ENCODE measurements at regions not wholly inside any gene's neighbourhood (a gene's known extent, or its start where the extent isn't known, plus 50 kb on each side); places are given as distances from the start of the nearest gene placed in this dataset.

DNA sequence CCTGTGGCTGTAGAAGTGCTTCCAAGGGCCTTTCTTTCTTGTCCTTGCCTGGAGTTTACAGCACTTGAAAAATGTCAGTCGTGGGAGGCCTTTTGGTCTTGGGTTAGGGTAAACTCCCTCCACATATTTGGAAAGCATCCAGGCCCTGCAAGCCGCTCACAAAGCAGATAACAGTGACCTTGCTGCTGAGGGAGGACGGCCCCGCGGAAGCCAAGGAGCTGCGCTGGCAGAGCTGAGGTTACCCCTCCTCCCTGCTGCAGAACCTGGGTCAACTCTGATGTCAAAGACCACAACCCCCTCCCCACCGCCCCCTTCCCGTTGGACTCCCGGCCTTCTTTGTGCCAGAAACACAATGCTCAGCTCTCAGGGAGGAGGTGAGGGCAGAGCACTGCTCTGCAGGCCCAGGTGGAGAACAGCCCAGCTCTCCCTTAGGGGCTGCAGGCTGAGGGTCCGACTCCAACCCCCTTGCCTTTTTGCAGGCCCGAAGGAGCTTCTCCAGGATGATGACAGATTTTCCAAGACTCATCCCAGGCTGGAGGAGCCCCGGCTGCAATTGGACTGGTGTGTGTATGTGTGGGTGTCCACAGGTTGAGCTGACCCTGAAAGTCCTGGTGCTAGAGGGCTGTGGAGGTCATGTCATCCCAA lies 957.6 kb upstream of the ZNF722 start:
- H3K9me3 ChIP-seq (ENCODE audit: control insufficient read depth, low read length): peaks cover 24% of the 10 kb centered on the region
- H4K8ac ChIP-seq (ENCODE audit: low read length): no peak overlapping the region
- H2BK15ac ChIP-seq (ENCODE audit: low read depth, poor library complexity, severe bottlenecking): no peak overlapping the region
- H3K4ac ChIP-seq (ENCODE audit: low read depth in 1 of 2, low read length in 2 of 2): no peak overlapping the region
- H3K23ac ChIP-seq (ENCODE audit: low read length in 2 of 2): no peak overlapping the region
- no peak overlapping the region for H3K14ac ChIP-seq (ENCODE audit: low read length in 2 of 2)
- no peak overlapping the region for H4K91ac ChIP-seq (ENCODE audit: low read length)
- no peak overlapping the region for H3K4me2 ChIP-seq (ENCODE audit: low read length, poor library complexity, severe bottlenecking)
- H3K27me3 ChIP-seq (ENCODE audit: control insufficient read depth in 1 of 2, insufficient read depth in 1 of 2, low read length in 2 of 2): no peaks in the 10 kb centered on the region
- H2BK12ac ChIP-seq (ENCODE audit: low read length in 2 of 2): no peak overlapping the region
- no peak overlapping the region for H2BK120ac ChIP-seq (ENCODE audit: low read depth, low read length)
- H2AK5ac ChIP-seq (ENCODE audit: low read length, severe bottlenecking): no peak overlapping the region
- no peak overlapping the region for H2AFZ ChIP-seq (ENCODE audit: low read depth, low read length)
- no peaks in the 10 kb centered on the region for H3K4me1 ChIP-seq (ENCODE audit: control insufficient read depth, insufficient read depth, low read depth, low read length)
- no peaks in the 10 kb centered on the region for H3K36me3 ChIP-seq (ENCODE audit: control insufficient read depth in 1 of 2, insufficient read depth in 2 of 2, low read depth in 1 of 2, low read length in 2 of 2)
- WGBS: 75% methylated on average over 12 of the region's 12 CpGs
- no peak overlapping the region for H3K18ac ChIP-seq (ENCODE audit: low read depth in 1 of 2, low read length in 2 of 2)
- H3K4me3 ChIP-seq (ENCODE audit: insufficient read depth in 1 of 2, low read depth in 1 of 2, low read length in 2 of 2): no peak overlapping the region
- no peak overlapping the region for H2BK5ac ChIP-seq (ENCODE audit: low read depth, low read length, poor library complexity, severe bottlenecking)
- no peak for DNase-seq
- no peaks in the 10 kb centered on the region for H3K79me1 ChIP-seq (replicated peaks; ENCODE audit: low read length, poor library complexity, severe bottlenecking)
- H3K9ac ChIP-seq (ENCODE audit: low read length): no peak overlapping the region
- H3K27ac ChIP-seq (ENCODE audit: low read length, poor library complexity, severe bottlenecking): no peak overlapping the region

DNA sequence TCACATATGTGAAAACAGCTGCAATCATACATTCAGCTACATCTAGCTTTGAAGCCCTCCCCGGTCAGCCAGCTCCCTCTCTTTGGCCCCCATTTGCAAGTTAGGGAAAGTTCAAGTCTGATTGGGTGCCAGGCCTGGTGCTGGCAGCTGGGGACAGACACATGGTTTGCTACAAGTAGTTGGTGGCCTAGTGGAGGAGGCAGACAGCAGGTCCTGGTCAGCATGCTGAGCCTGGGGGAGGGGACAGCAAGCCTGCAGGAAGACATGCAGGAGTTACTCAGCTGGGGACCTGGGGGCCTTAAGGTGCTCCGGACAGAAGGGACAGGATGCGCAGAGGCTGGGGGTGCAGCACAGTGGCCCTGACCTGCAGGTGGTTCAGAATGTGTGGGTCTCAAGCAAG lies 956.9 kb upstream of the ZNF722 start:
- Histone ChIP-seq H3K9ac (ENCODE audit: low read length) (no peak overlapping the region), H3K27me3 (ENCODE audit: control insufficient read depth in 1 of 2, insufficient read depth in 1 of 2, low read length in 2 of 2) (no peaks in the 10 kb centered on the region), H2BK12ac (ENCODE audit: low read length in 2 of 2) (no peak overlapping the region), H3K23ac (ENCODE audit: low read length in 2 of 2) (no peak overlapping the region), H4K91ac (ENCODE audit: low read length) (no peak overlapping the region), H3K4me3 (ENCODE audit: insufficient read depth in 1 of 2, low read depth in 1 of 2, low read length in 2 of 2) (no peak overlapping the region), H3K27ac (ENCODE audit: low read length, poor library complexity, severe bottlenecking) (no peak overlapping the region), H2BK15ac (ENCODE audit: low read depth, poor library complexity, severe bottlenecking) (no peak overlapping the region), H3K4me1 (ENCODE audit: control insufficient read depth, insufficient read depth, low read depth, low read length) (no peaks in the 10 kb centered on the region), H2AFZ (ENCODE audit: low read depth, low read length) (no peak overlapping the region), H4K8ac (ENCODE audit: low read length) (no peak overlapping the region), H3K18ac (ENCODE audit: low read depth in 1 of 2, low read length in 2 of 2) (no peak overlapping the region), H2BK5ac (ENCODE audit: low read depth, low read length, poor library complexity, severe bottlenecking) (no peak overlapping the region), H3K14ac (ENCODE audit: low read length in 2 of 2) (no peak overlapping the region), H3K4ac (ENCODE audit: low read depth in 1 of 2, low read length in 2 of 2) (no peak overlapping the region), H2AK5ac (ENCODE audit: low read length, severe bottlenecking) (no peak overlapping the region), H3K9me3 (ENCODE audit: control insufficient read depth, low read length) (peaks cover 25% of the 10 kb centered on the region), H2BK120ac (ENCODE audit: low read depth, low read length) (no peak overlapping the region), H3K36me3 (ENCODE audit: control insufficient read depth in 1 of 2, insufficient read depth in 2 of 2, low read depth in 1 of 2, low read length in 2 of 2) (no peaks in the 10 kb centered on the region), H3K4me2 (ENCODE audit: low read length, poor library complexity, severe bottlenecking) (no peak overlapping the region), H3K79me1 (replicated peaks; ENCODE audit: low read length, poor library complexity, severe bottlenecking) (no peaks in the 10 kb centered on the region)
- 81% methylated on average over 3 of the region's 3 CpGs for WGBS
- no peak for DNase-seq

DNA sequence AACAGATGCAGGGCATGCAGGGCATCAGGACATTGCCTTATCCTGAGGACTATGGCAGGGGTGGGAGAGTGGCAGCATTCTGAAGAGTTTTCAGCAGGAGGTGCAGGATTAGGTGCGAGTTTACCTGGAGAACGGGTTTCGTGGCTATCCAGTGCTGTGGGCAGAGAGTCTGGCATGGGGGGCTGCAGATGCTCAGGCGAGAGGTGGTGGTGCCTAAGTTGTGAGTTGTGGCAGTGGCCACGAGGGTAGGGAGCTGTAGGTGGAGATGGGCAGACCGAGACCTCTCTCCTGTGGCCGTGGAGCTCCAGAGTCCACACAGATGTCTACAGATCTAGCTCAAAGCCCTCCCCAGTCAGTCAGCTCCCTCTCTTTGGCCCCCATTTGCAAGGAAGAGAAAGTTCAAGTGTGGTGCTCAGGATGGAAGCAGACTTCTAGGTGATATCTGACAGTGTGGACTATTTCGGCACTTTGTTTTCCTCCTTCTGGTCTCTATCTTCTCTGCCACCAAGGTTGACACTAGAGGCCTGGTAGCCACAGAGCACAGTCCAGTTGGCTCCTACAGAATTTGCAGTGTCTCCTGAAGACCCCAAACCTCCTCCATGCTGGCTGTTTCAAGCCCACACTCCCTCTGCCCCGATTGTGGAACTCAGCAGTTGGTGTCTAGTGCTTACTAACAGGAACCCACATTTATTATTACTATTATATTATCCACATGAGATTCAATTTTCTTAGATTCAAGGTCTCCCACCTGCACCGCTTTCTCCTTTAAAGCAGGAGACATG lies 955.7 kb upstream of the ZNF722 start:
- H2BK15ac ChIP-seq (ENCODE audit: low read depth, poor library complexity, severe bottlenecking): no peak overlapping the region
- H2BK5ac ChIP-seq (ENCODE audit: low read depth, low read length, poor library complexity, severe bottlenecking): no peak overlapping the region
- H3K14ac ChIP-seq (ENCODE audit: low read length in 2 of 2): no peak overlapping the region
- DNase-seq: no peak
- no peaks in the 10 kb centered on the region for H3K27me3 ChIP-seq (ENCODE audit: control insufficient read depth in 1 of 2, insufficient read depth in 1 of 2, low read length in 2 of 2)
- no peak overlapping the region for H2BK12ac ChIP-seq (ENCODE audit: low read length in 2 of 2)
- H3K9me3 ChIP-seq (ENCODE audit: control insufficient read depth, low read length): peaks cover 23% of the 10 kb centered on the region
- H3K18ac ChIP-seq (ENCODE audit: low read depth in 1 of 2, low read length in 2 of 2): no peak overlapping the region
- 44% methylated on average over 7 of the region's 10 CpGs for WGBS
- H2AFZ ChIP-seq (ENCODE audit: low read depth, low read length): no peak overlapping the region
- no peak overlapping the region for H3K4me2 ChIP-seq (ENCODE audit: low read length, poor library complexity, severe bottlenecking)
- no peaks in the 10 kb centered on the region for H3K79me1 ChIP-seq (replicated peaks; ENCODE audit: low read length, poor library complexity, severe bottlenecking)
- no peak overlapping the region for H2BK120ac ChIP-seq (ENCODE audit: low read depth, low read length)
- no peak overlapping the region for H3K27ac ChIP-seq (ENCODE audit: low read length, poor library complexity, severe bottlenecking)
- H2AK5ac ChIP-seq (ENCODE audit: low read length, severe bottlenecking): no peak overlapping the region
- no peak overlapping the region for H3K23ac ChIP-seq (ENCODE audit: low read length in 2 of 2)
- no peak overlapping the region for H4K8ac ChIP-seq (ENCODE audit: low read length)
- no peak overlapping the region for H3K4ac ChIP-seq (ENCODE audit: low read depth in 1 of 2, low read length in 2 of 2)
- no peak overlapping the region for H3K4me3 ChIP-seq (ENCODE audit: insufficient read depth in 1 of 2, low read depth in 1 of 2, low read length in 2 of 2)
- H3K9ac ChIP-seq (ENCODE audit: low read length): no peak overlapping the region
- no peaks in the 10 kb centered on the region for H3K36me3 ChIP-seq (ENCODE audit: control insufficient read depth in 1 of 2, insufficient read depth in 2 of 2, low read depth in 1 of 2, low read length in 2 of 2)
- no peak overlapping the region for H4K91ac ChIP-seq (ENCODE audit: low read length)
- no peaks in the 10 kb centered on the region for H3K4me1 ChIP-seq (ENCODE audit: control insufficient read depth, insufficient read depth, low read depth, low read length)

DNA sequence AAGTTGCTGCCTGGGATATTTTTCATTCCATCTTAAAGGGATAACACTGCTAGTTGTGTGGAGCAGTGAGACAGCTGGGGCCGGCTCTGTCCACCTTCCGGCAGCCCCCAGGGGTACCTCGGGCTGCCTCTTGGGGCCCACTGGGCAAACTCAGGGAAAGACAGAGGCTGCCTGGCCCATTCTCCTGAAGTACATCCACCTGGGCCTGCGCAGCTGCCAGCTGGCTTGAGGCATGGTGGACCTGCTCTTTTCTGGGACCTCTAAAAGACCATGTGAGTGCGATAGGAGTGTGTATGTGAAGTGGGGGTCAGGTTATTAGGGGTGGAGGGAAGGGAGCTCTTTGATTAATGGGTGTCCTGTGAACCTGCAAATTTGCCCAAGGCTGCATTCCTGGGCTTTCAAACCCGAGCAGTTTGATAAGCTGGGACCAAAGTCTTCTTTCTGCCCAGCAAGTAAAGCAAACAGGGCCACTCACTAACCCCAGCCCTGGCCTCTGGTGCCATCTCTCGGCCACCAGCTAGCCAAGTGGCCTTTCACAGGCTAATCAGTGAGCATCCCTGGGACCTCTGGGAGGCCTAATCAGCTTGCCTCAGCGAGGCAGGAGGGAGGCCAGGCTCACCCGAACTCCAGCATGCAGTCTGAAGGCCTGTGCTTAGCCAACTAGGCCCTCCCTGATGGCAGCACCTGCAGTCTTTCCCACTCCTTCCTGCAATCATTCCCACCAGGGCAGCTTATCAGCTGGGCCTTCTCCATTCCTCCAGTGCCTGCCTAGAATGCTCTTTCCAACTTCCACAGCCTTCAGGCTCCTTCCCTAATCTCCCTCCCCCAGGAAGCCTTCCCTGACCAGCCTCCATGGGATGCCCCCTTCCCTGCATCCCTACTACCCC lies 954.7 kb upstream of the ZNF722 start:
- no peak overlapping the region for H3K18ac ChIP-seq (ENCODE audit: low read depth in 1 of 2, low read length in 2 of 2)
- H3K4me2 ChIP-seq (ENCODE audit: low read length, poor library complexity, severe bottlenecking): no peak overlapping the region
- no peak overlapping the region for H3K4me3 ChIP-seq (ENCODE audit: insufficient read depth in 1 of 2, low read depth in 1 of 2, low read length in 2 of 2)
- no peaks in the 10 kb centered on the region for H3K4me1 ChIP-seq (ENCODE audit: control insufficient read depth, insufficient read depth, low read depth, low read length)
- no peak overlapping the region for H4K8ac ChIP-seq (ENCODE audit: low read length)
- 53% methylated on average over 9 of the region's 9 CpGs for WGBS
- no peaks in the 10 kb centered on the region for H3K36me3 ChIP-seq (ENCODE audit: control insufficient read depth in 1 of 2, insufficient read depth in 2 of 2, low read depth in 1 of 2, low read length in 2 of 2)
- no peak overlapping the region for H2BK12ac ChIP-seq (ENCODE audit: low read length in 2 of 2)
- H2AK5ac ChIP-seq (ENCODE audit: low read length, severe bottlenecking): no peak overlapping the region
- no peak overlapping the region for H3K4ac ChIP-seq (ENCODE audit: low read depth in 1 of 2, low read length in 2 of 2)
- no peak overlapping the region for H4K91ac ChIP-seq (ENCODE audit: low read length)
- no peak overlapping the region for H3K9ac ChIP-seq (ENCODE audit: low read length)
- H3K27ac ChIP-seq (ENCODE audit: low read length, poor library complexity, severe bottlenecking): no peak overlapping the region
- DNase-seq: no peak
- H2BK5ac ChIP-seq (ENCODE audit: low read depth, low read length, poor library complexity, severe bottlenecking): no peak overlapping the region
- no peaks in the 10 kb centered on the region for H3K79me1 ChIP-seq (replicated peaks; ENCODE audit: low read length, poor library complexity, severe bottlenecking)
- H3K14ac ChIP-seq (ENCODE audit: low read length in 2 of 2): no peak overlapping the region
- H3K9me3 ChIP-seq (ENCODE audit: control insufficient read depth, low read length): peaks cover 32% of the 10 kb centered on the region
- no peak overlapping the region for H2BK120ac ChIP-seq (ENCODE audit: low read depth, low read length)
- no peak overlapping the region for H2AFZ ChIP-seq (ENCODE audit: low read depth, low read length)
- H2BK15ac ChIP-seq (ENCODE audit: low read depth, poor library complexity, severe bottlenecking): no peak overlapping the region
- no peaks in the 10 kb centered on the region for H3K27me3 ChIP-seq (ENCODE audit: control insufficient read depth in 1 of 2, insufficient read depth in 1 of 2, low read length in 2 of 2)
- no peak overlapping the region for H3K23ac ChIP-seq (ENCODE audit: low read length in 2 of 2)

All from mesenchymal stem cell (in vitro differentiated cells and primary cell).